HG03135 (cell line): ENCODE measurements at regions not wholly inside any gene's neighbourhood (a gene's known extent, or its start where the extent isn't known, plus 50 kb on each side); places are given as distances from the start of the nearest gene placed in this dataset.

Source experiments
- ATAC-seq: cut with Tn5 transposase; IDR thresholded peaks from one replicate; pipeline ENCODE4 v1.9.1; 2021; ENCODE audit warnings: mild to moderate bottlenecking, moderate library complexity; ENCODE audit not compliant: unreplicated experiment

- ATAC-seq, result no peak
Measured at GRCh38 chr7:115719963-115720362, 310.6 kb downstream of the TFEC start.

DNA sequence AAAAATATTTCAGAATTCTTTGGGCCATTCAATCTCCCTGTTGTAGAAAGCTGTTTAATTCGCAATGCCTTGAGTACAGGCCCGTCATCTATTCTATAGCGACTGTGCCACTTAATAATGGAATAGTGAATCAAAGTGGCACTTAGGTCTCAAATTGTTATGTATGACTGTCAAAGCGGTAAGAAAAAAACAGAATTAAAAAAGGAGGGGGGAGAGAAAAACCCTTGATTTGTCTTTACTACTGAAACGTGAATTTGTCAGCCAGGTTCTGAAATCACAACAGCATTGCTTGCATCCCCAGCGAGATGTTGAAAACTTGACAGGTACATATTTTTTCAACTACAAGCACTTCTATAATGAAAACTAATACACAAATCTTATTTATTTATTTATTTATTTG, 320.9 kb downstream of the TFEC start:
- no peak for ATAC-seq

DNA sequence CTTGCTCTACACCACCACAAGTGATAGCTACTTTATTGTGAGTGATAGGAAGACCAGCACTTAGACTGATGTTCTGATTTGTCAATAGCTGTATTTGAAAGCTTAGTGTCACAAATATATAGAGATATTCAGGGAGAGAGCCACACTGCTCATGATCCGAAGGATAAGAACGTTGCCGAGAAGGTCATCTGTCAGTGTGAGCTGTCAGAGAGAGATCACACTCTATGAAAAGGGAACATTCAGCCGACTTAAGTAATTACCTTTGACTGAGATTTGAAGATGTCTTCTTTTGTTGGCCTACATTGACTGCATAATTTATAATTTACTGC, 322.6 kb downstream of the TFEC start:
- no peak for ATAC-seq

GRCh38 chr7:115707258-115708012, 323.1 kb downstream of the TFEC start:
- no peak for ATAC-seq

DNA sequence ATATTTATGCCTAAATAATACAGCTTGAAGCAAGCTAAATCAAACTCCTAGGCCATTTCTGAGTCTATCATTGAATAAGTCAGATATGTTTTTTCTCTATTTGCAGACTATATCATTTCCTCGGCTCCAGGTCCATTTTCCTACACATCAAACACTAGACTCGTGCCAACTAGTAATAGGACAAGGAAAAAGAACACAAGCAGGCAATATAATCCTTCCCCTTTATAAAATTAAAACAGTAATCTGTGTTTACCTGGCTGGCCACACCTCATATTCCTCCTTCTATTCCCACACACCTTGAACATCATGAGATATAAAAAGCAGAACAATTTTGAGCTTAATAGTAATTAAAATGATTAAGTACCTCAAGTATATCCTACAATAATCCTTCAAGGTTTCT, 325.7 kb downstream of the TFEC start:
- ATAC-seq, result no peak

- no peak for ATAC-seq
Measured at GRCh38 chr7:115701141-115701540, 329.4 kb downstream of the TFEC start.

DNA sequence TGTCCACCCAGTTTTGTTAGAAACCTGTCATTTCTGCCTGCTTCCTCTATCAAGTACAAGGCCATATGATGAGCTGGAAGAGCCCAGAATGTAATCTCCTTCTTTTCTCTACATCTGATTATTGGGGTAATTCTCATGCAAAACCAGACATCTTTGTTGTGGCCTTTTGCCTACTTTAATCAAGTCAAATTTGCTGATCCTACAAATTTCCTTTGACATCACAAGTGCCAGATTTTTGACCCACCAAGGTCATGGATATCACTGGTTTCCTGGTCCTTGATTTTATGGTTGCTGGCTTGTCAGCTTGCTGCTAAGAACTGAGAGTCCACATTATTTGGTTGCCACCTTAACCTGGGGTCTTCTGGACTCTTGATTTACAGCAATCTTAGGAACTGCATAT, 336.1 kb downstream of the TFEC start:
- ATAC-seq, result no peak

GRCh38 chr7:115693779-115694178, 336.8 kb downstream of the TFEC start:
- no peak for ATAC-seq

DNA sequence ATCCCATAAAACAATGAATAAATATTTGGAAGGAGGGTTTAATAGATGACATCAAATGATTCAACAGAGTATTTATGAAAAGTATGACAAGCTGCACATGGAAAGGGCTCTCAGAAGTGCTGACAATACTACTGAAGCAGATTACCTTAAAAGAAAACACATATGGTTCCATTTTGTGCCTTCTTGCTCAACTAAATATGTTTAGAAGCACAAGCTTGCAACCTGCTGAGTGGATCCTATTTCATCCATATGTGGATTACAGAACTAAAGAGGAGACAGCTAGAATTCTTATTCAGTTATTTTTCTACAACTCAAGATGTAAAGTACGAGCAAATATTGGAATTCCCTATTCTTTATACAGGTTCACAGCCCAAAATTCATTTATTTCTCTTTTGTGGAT, 340.6 kb downstream of the TFEC start:
- no peak for ATAC-seq

- ATAC-seq, result no peak
Measured at GRCh38 chr7:115683093-115683492, 347.5 kb downstream of the TFEC start.

DNA sequence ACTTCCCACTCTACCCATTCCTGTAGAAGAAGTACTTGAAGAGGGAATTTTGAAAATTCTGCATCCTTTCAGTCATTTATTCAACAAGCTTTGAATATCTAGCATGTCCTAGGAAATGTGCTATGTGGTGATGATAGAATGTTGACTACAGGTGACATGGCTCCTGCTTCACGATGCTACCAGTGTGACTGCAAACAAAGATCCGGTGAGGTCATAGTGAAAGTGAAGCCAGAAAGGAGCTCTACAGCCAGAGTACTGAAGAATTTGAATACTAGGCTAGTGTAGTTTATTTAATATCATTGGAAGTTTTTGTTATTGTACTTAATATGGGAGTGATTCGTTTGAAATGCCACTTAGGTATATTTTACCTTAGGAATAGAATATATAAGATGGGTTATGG, 348.1 kb downstream of the TFEC start:
- no peak for ATAC-seq

DNA sequence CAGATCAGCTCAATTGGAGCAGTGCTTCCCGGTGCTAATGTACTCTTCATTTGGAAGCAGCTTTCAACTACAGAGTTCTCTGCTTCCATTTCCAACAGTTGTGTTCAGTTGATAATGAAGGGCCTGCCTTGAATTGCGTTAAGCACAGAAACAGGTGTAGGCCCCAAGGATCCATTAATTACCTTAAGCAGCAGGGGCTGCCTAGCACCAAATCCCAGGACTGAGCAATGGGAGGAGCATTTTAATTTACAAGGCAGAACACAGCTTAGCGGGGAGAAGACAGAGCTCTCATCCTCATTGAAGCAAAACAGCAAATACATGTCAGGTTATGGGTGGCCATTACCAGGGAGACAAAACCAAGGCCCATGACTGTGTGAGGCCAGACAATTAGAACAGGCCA, 349.6 kb downstream of the TFEC start:
- ATAC-seq, result no peak

GRCh38 chr7:115679976-115680375, 350.6 kb downstream of the TFEC start:
- peak; percentile 82 for ATAC-seq

GRCh38 chr7:115679423-115679822, 351.1 kb downstream of the TFEC start:
- no peak for ATAC-seq

DNA sequence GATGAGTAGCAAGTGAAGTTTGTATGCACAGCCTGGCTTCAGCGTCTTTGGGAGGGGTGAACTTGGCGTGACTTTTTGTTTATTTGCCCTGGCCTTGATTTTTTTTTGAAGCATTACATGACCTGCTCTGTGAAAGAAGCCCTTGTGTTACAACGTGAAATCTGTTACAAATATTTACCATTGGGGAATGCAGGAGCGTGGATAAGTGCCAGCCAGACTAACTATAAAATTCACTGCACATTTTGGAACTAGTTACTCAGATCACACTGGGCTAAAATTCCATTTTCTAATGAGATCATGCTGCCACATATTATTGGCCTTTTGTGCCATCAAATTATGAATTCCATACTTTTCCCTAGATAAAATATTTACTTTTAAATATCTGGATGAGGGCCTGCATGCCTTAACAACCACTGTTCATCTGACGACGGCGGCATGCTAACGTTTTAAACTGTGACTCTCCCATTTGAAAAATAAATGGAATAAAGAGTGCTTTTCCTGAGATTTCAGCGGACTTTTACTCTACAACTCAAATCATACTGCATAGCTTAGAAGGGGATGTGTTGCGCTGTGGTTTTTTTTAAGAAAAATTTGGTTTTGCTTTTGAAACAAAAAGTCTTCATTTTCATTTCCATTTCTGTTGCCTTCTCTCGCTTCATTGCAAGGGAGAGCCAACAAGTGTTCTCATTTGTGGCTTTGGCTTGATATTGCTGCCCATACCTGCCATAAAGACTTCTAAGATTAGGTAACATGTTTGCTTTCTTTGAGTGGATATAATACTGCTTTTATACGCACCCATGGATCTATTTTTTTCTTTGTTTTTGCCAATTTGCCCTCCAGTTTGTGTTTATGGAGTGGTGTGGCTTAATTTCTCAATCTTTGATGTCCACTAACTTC, 352.2 kb downstream of the TFEC start:
- no peak for ATAC-seq

DNA sequence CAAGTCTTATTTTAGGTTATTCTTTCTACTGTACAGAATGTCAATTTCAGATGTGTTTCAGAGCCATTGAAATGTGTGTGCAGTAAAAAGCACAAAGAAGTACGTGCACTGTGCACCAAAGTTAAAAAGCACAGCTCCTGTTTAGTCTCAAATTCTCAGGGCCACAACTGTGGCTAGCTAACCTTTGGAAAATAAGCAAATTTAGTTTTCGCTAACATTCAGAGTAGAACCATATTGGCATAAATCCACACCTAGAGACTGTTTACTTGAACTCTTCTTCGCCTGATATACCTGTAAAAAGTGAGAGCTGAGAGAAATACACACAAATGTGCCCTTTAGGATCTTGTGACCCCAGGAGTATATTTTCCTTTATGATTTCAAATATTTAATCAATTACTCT, 353.9 kb downstream of the TFEC start:
- ATAC-seq, result no peak

- no peak for ATAC-seq
Measured at GRCh38 chr7:115676080-115676479, 354.5 kb downstream of the TFEC start.

GRCh38 chr7:115674467-115675024, 356.0 kb downstream of the TFEC start:
- no peak for ATAC-seq

DNA sequence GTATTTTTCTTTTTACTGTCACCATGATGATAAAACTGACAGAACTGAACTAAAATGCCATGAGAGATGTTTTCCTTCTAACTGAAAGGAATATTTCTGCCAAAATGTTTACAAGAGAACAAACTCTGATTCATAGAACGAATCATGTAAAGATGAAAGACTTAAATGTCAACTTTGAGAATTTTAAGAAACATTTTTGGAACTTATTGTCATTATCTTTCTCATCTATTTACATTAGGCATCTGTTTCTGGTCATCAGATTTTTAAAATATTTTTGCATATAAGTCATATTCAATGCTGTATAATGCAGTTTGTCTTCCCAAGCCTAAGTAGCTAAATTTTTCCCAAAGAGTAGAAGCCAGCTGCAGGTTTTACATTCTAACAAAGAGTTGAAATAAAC, 358.5 kb downstream of the TFEC start:
- no peak for ATAC-seq

GRCh38 chr7:115662676-115663075, 367.9 kb downstream of the TFEC start:
- ATAC-seq, result no peak

DNA sequence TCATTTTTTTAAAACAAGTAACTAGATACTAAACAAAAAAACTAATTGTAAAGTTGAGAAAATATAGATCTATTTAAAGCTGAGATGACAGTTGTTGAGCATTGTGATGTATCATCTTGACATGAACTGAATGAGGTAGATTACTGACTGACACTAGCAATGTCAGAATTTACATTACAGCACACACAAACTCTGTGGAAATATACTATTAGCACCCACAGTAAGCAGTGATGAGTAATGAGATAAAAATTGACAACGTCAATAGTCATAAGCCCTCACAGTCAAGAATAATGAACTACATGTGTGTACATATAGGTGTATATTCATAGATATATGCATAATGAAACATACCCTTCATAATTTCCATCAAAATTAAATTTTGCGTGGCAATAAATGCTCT, 368.4 kb downstream of the TFEC start:
- ATAC-seq, result no peak

DNA sequence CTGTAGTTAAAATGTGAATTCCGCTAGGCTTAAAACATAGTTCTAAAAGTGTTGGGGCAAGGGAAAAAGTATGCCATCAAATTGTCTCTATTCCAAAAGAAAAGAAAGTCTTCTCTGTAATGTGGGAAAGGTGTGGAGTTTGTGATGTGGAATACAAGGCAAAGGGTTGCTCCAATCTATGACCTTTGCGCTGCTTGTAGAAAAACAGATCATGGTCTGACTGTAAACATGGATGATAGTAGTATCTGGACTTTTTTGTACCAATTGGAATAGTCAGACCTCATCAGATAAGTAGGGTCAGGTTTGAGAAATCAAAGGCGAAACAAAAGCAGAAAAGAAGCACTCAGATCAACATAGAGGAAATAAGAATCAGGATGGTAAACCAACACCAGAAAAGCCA, 372.3 kb downstream of the TFEC start:
- no peak for ATAC-seq
